IMR-90 (cell line): ENCODE measurements at regions not wholly inside any gene's neighbourhood (a gene's known extent, or its start where the extent isn't known, plus 50 kb on each side); places are given as distances from the start of the nearest gene placed in this dataset.

Source experiments
- ATAC-seq: fragments of 200-7000 bp; cut with Tn5 transposase; 2 replicates; pipeline ENCODE4 v1.9.1; 2020; ENCODE audit warnings: low read depth, mild to moderate bottlenecking, moderate library complexity
- BruUV-seq: library from RNA; stranded (reverse); fragments of 400-500 nt; replicated peaks from 2 replicates; lab custom pipeline; 2021; lab: Mats Ljungman, UMichigan
- CTCF ChIA-PET: fragments of 300-600 bp; formaldehyde crosslinking; extraction: SDS; loops from one replicate; lab custom pipeline; 2021; ENCODE audit warnings: antibody characterized with exemption; lab: Yijun Ruan, JAX
- POLR2A ChIA-PET: fragments of 300-600 bp; sonication (Branson Sonifier 250); formaldehyde crosslinking; loops from one replicate; lab custom pipeline; 2022; ENCODE audit warnings: antibody characterized with exemption; ENCODE audit not compliant: unreplicated experiment; lab: Charles Lee
- DNase-seq: peaks from one replicate; pipeline ENCODE4 v3.0.0; 2013
- H2AFZ ChIP-seq: replicated peaks from 2 replicates; pipeline ENCODE3; 2013; ENCODE audit warnings: low read length, mild to moderate bottlenecking; ENCODE audit not compliant: poor library complexity
- H2AK5ac ChIP-seq: 2 replicates; pipeline ENCODE4 v1.6.1; 2013; ENCODE audit warnings: low read depth, low read length, inconsistent platforms
- H2AK9ac ChIP-seq: replicated peaks from 2 replicates; pipeline ENCODE3; 2013; ENCODE audit warnings: mild to moderate bottlenecking, low read depth, low read length, moderate library complexity; ENCODE audit not compliant: poor library complexity
- H2BK120ac ChIP-seq: 2 replicates; pipeline ENCODE4 v1.6.1; 2013; ENCODE audit warnings: low read depth, low read length, inconsistent platforms
- H2BK15ac ChIP-seq: 3 replicates; pipeline ENCODE4 v1.6.1; 2013; ENCODE audit warnings: low read depth, low read length, inconsistent platforms
- H2BK20ac ChIP-seq: 2 replicates; pipeline ENCODE4 v1.6.1; 2013; ENCODE audit warnings: low read depth, mild to moderate bottlenecking, inconsistent platforms, low read length, moderate library complexity
- H2BK5ac ChIP-seq: 2 replicates; pipeline ENCODE4 v1.6.1; 2013; ENCODE audit warnings: mild to moderate bottlenecking, low read depth, low read length, inconsistent platforms; ENCODE audit not compliant: poor library complexity, severe bottlenecking
- H3K14ac ChIP-seq: replicated peaks from 2 replicates; pipeline ENCODE4 v1.6.1; 2013; ENCODE audit warnings: low read depth, low read length, inconsistent platforms
- H3K18ac ChIP-seq: 2 replicates; pipeline ENCODE4 v1.6.1; 2013; ENCODE audit warnings: low read depth, low read length, control low read depth
- H3K23ac ChIP-seq: 2 replicates; pipeline ENCODE4 v1.6.1; 2013; ENCODE audit warnings: low read depth, low read length, inconsistent platforms
- H3K27ac ChIP-seq: 2 replicates; pipeline ENCODE4 v1.5.1; 2013; ENCODE audit warnings: mild to moderate bottlenecking, control low read depth, low read length; ENCODE audit not compliant: insufficient read depth
- H3K27me3 ChIP-seq: 2 replicates; pipeline ENCODE4 v1.6.1; 2013; ENCODE audit warnings: low read length; ENCODE audit not compliant: control insufficient read depth, insufficient read depth
- H3K36me3 ChIP-seq: 2 replicates; pipeline ENCODE4 v1.6.1; 2013; ENCODE audit warnings: low read length, mixed read lengths; ENCODE audit not compliant: control insufficient read depth, insufficient read depth
- H3K4ac ChIP-seq: 2 replicates; pipeline ENCODE4 v1.6.1; 2013; ENCODE audit warnings: low read depth, low read length, inconsistent platforms
- H3K4me1 ChIP-seq: 2 replicates; pipeline ENCODE4 v1.6.1; 2013; ENCODE audit warnings: low read length, mixed read lengths; ENCODE audit not compliant: control insufficient read depth, insufficient read depth
- H3K4me2 ChIP-seq: 2 replicates; pipeline ENCODE4 v1.6.1; 2013; ENCODE audit warnings: low read depth, mild to moderate bottlenecking, control low read depth, low read length, moderate library complexity
- H3K4me3 ChIP-seq: 2 replicates; pipeline ENCODE4 v1.5.1; 2013; ENCODE audit warnings: low read depth, mild to moderate bottlenecking, control low read depth, low read length, moderate library complexity; ENCODE audit not compliant: insufficient read depth
- H3K56ac ChIP-seq: 2 replicates; pipeline ENCODE4 v1.6.1; 2013; ENCODE audit warnings: low read length, inconsistent platforms; ENCODE audit not compliant: insufficient read depth; ENCODE audit errors: extremely low read depth
- H3K79me1 ChIP-seq, 2 experiments: 2 replicates each; pipeline ENCODE4 v1.6.1; 2013; ENCODE audit warnings: low read length in 2 of 2, inconsistent platforms in 1 of 2, low read depth in 1 of 2
- H3K9ac ChIP-seq: 2 replicates; pipeline ENCODE4 v1.6.1; 2013; ENCODE audit warnings: low read depth, low read length, control low read depth
- H3K9me1 ChIP-seq: 2 replicates; pipeline ENCODE4 v1.6.1; 2013; ENCODE audit warnings: low read length, inconsistent platforms; ENCODE audit not compliant: insufficient read depth
- H3K9me3 ChIP-seq: 2 replicates; pipeline ENCODE4 v1.6.1; 2013; ENCODE audit warnings: low read length; ENCODE audit not compliant: control insufficient read depth, insufficient read depth
- H4K20me1 ChIP-seq: 2 replicates; pipeline ENCODE4 v1.6.1; 2013; ENCODE audit warnings: low read length, inconsistent platforms; ENCODE audit not compliant: insufficient read depth
- H4K5ac ChIP-seq: 2 replicates; pipeline ENCODE4 v1.6.1; 2013; ENCODE audit warnings: mild to moderate bottlenecking, low read depth, low read length, control low read depth
- H4K8ac ChIP-seq, 2 experiments: 2 replicates each; pipeline ENCODE4 v1.6.1; 2013; ENCODE audit warnings: low read depth in 2 of 2, low read length in 2 of 2, control low read depth in 1 of 2, inconsistent platforms in 1 of 2
- H4K91ac ChIP-seq: 2 replicates; pipeline ENCODE4 v1.6.1; 2013; ENCODE audit warnings: low read depth, low read length, inconsistent platforms; ENCODE audit not compliant: insufficient read depth
- BHLHE40 ChIP-seq: fragments of 150-350 bp; IDR thresholded peaks from 2 replicates; pipeline ENCODE4 v1.6.1; 2016; ENCODE audit warnings: mild to moderate bottlenecking, low read depth, low read length
- CEBPB ChIP-seq: IDR thresholded peaks from 2 replicates; pipeline ENCODE4 v1.6.1; 2012; ENCODE audit warnings: low read depth, low read length, improper control_type of control experiment
- CTCF ChIP-seq: conservative IDR thresholded peaks from 2 replicates; pipeline ENCODE4 v1.5.1; 2012; ENCODE audit warnings: mild to moderate bottlenecking, low read depth, low read length, improper control_type of control experiment
- FOS ChIP-seq: fragments of 150-350 bp; IDR thresholded peaks from 2 replicates; pipeline ENCODE4 v1.6.1; 2016; ENCODE audit warnings: low read depth, low read length
- MAFK ChIP-seq: IDR thresholded peaks from 2 replicates; pipeline ENCODE4 v1.6.1; 2012; ENCODE audit warnings: low read depth, low read length, improper control_type of control experiment
- MAZ ChIP-seq: IDR thresholded peaks from 2 replicates; pipeline ENCODE4 v1.6.1; 2012; ENCODE audit warnings: low read depth, mild to moderate bottlenecking, low read length, improper control_type of control experiment, moderate library complexity, borderline replicate concordance
- POLR2A ChIP-seq: IDR thresholded peaks from 2 replicates; pipeline ENCODE4 v1.6.1; 2012; ENCODE audit warnings: mild to moderate bottlenecking, low read depth, low read length
- RCOR1 ChIP-seq: IDR thresholded peaks from 2 replicates; pipeline ENCODE4 v1.6.1; 2012; ENCODE audit warnings: mild to moderate bottlenecking, low read length, improper control_type of control experiment; ENCODE audit not compliant: insufficient replicate concordance
- RFX5 ChIP-seq: IDR thresholded peaks from 2 replicates; pipeline ENCODE4 v1.8.0; 2012; ENCODE audit warnings: low read depth, mild to moderate bottlenecking, low read length, moderate library complexity
- USF2 ChIP-seq: fragments of 150-350 bp; IDR thresholded peaks from 2 replicates; pipeline ENCODE4 v1.6.1; 2017; ENCODE audit warnings: mild to moderate bottlenecking, antibody characterized with exemption, low read length, low read depth
- WGBS, 2 experiments: methylation state at CpG; one replicate each; pipeline versions ENCODE4 v1.1.5 to v1.1.7; 2013; ENCODE audit warnings: missing lambda C conversion rate in 2 of 2; ENCODE audit not compliant: insufficient read length in 1 of 2; ENCODE audit errors: extremely low coverage in 2 of 2; 5-methylcytosine and 5-hydroxymethylcytosine counted together
- dilution Hi-C: fragments of 300-500 bp; cut with HindIII; formaldehyde crosslinking; loops from one replicate; pipeline ENCODE4 v1.14.3; 2018; ENCODE audit warnings: low sequenced_read_pairs; ENCODE audit not compliant: unreplicated experiment
- in situ Hi-C: fragments of 300-500 bp; cut with MboI; formaldehyde crosslinking; loops from 3 replicates; pipeline ENCODE4 v1.14.3; 2019; ENCODE audit warnings: low sequenced_read_pairs, inconsistent platforms, mixed read lengths
- intact Hi-C: fragments of 100-400 bp; cut with micrococcal nuclease; formaldehyde crosslinking; loops from 2 replicates; pipeline ENCODE4 v1.10.0; 2022

GRCh38 chr6:14635195-14635594, 517.6 kb downstream of the CD83 start:
- H3K9ac ChIP-seq, result no peak overlapping the region
- H3K4me1 ChIP-seq, result peaks cover 5% of the 10 kb centered on the region
- no peaks in the 10 kb centered on the region for H4K20me1 ChIP-seq
- H3K23ac ChIP-seq, result no peak overlapping the region
- H3K4ac ChIP-seq, result no peak overlapping the region
- no peak overlapping the region for H2BK120ac ChIP-seq
- ChIA-PET POLR2A (no interaction called here), CTCF (no interaction called here)
- H2BK5ac ChIP-seq, result no peak overlapping the region
- no peak overlapping the region for H4K91ac ChIP-seq
- no peak overlapping the region for H3K56ac ChIP-seq
- no CpG with 5 or more reads among the region's 1 CpG for WGBS, 2 experiments
- H3K4me2 ChIP-seq, result no peak overlapping the region
- no peak overlapping the region for H3K18ac ChIP-seq
- DNase-seq, result no peak
- no peak overlapping the region for H3K4me3 ChIP-seq
- H3K27me3 ChIP-seq, result peaks cover 8% of the 10 kb centered on the region; the same call in 1 of the 2 replicates
- H3K9me1 ChIP-seq, result no peaks in the 10 kb centered on the region
- no peak overlapping the region for H2BK15ac ChIP-seq
- in situ Hi-C loops (no loop called here), dilution Hi-C loops (no loop called here), intact Hi-C loops (no loop called here)
- H3K79me1 ChIP-seq, result no peaks in the 10 kb centered on the region
- no peak overlapping the region for H2AK5ac ChIP-seq
- no peaks in the 10 kb centered on the region for H3K36me3 ChIP-seq
- H2AFZ ChIP-seq, result no peak overlapping the region
- no peak overlapping the region for H2AK9ac ChIP-seq
- no peak for ATAC-seq
- TF ChIP-seq CEBPB (no peak), USF2 (no peak), RFX5 (no peak), CTCF (no peak), BHLHE40 (no peak), RCOR1 (no peak), FOS (no peak), POLR2A (no peak), MAZ (no peak), MAFK (no peak)
- no peak overlapping the region for H4K8ac ChIP-seq
- H2BK20ac ChIP-seq, result no peak overlapping the region
- H4K5ac ChIP-seq, result no peak overlapping the region
- no TSS peak for BruUV-seq
- H3K27ac ChIP-seq, result no peak overlapping the region
- no peak overlapping the region for H3K14ac ChIP-seq
- H3K9me3 ChIP-seq, result no peaks in the 10 kb centered on the region
